GM19240 (cell line): ENCODE measurements at regions not wholly inside any gene's neighbourhood (a gene's known extent, or its start where the extent isn't known, plus 50 kb on each side); places are given as distances from the start of the nearest gene placed in this dataset.

ENCODE experiments used
- DNase-seq: peaks from one replicate; pipeline ENCODE4 v3.0.0; 2011; ENCODE audit warnings: low spot score; ENCODE audit not compliant: insufficient read length

DNA sequence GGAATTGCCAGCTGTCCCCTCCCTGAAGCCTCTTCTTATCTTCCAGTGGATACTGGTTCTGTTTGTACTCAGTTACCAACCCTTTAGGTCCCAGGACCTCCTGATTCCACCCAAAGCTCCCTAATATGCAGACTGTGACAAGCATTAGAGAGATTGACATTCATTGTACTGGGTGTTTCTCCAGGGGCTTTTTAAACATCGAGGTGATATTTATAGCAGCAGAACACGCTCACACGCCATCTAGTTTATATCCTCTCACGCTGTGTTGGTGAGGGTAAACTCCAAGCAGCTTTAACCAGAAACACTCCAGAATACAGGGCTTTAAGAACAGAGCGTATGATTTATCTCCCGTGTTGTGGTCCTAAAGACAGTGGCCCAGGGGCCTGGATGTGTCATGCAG, 238.4 kb downstream of the IRF8 start:
- no peak for DNase-seq

- no peak for DNase-seq
Measured at GRCh38 chr16:86138121-86139085, 239.4 kb downstream of the IRF8 start.

DNA sequence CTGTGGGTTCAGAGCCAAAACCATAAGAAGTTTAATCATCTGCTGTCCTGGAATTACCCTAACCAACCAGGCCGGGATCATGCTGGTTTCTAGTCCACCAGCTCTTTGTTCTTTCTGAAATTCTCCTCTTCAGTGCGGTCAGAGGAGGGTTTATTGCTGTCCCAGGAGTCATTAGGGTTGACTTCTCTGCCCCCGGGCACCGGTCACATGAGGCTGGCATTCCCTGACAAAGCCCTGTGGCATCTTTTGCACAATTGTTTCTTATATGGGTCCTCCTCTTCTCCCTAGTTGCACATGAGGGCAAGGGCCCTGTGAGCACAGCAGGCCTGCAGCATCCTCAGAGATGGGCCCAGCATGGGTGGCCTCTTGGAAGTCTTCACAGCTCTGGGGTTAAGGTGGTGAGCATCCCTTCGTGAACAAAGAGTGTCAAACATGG, 243.9 kb downstream of the IRF8 start:
- no peak for DNase-seq

DNA sequence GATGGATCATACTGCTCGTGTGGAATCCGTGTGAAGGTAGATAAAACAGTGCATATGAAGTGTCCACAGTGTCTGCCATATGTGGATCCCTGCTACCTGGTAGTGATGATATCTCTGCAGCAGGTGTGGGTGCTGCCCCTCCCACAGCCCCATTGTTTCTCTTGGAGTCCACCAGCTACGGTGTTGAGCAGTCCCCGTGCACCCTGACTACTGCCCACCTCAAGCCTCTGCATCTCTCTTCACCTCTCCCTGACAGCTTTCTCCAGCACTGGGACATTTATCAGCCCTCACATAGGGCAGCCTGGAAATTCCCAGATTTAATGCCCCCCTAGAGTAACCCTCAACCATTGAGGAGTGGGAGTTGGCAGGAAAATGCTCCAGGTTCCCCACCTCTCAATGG, 244.7 kb downstream of the IRF8 start:
- no peak for DNase-seq

GRCh38 chr16:86145669-86146068, 246.7 kb downstream of the IRF8 start:
- no peak for DNase-seq

- DNase-seq = no peak
Measured at GRCh38 chr16:86150641-86151238, 251.8 kb downstream of the IRF8 start.

GRCh38 chr16:86151239-86151851, 252.4 kb downstream of the IRF8 start:
- DNase-seq = no peak

DNA sequence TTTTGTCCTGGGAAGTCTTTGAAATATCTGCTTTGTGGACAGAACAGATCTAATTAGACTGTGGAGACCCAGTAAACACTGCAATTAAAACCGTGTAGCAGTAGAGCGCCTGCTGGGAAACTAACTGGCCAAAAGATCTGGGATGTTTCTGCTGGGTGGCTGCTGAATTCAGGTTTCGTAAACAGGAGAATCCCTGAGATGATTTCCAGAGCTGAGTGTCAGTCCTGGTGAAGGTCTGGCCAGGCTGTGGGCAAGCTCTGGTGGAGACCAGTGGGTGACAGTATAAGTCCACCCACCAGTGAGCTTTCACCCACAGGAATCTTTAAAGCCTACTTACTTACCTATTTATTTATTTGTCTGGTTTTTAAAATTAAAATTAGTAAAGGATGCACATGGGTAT, 257.2 kb downstream of the IRF8 start:
- no peak for DNase-seq

GRCh38 chr16:86157616-86158247, 258.8 kb downstream of the IRF8 start:
- no peak for DNase-seq

DNA sequence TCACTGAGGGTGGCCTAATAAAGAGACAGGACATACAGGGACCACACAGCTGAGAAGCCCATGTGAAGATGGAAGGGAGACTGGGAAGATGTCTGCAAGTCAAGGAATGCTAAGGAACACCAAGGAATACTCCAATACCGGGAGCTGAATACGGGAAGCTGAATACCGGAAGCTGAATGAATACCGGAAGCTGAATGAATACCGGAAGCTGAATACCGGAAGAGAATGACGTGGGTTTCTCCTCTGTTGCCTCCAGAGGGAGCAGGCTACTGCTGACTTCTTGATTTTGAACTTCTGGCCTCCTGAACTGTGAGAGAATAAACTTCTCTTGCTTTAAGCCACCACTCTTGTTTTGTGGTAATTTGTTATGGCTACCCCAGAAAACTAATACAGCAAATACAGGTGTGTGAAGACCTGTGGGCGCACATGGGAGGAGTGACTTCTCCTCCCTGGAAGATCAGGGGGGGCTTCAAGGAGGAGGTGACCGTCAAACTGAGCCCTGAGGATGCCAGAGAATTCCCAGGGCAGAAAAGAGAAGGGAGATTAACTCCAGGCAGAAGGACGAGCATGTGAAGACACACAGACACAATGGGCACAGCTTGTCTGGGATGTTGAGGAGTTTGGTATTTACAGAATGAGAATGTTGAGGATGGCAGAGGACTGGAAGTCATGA, 259.9 kb downstream of the IRF8 start:
- DNase-seq = no peak

GRCh38 chr16:86165479-86165878, 266.5 kb downstream of the IRF8 start:
- no peak for DNase-seq

DNA sequence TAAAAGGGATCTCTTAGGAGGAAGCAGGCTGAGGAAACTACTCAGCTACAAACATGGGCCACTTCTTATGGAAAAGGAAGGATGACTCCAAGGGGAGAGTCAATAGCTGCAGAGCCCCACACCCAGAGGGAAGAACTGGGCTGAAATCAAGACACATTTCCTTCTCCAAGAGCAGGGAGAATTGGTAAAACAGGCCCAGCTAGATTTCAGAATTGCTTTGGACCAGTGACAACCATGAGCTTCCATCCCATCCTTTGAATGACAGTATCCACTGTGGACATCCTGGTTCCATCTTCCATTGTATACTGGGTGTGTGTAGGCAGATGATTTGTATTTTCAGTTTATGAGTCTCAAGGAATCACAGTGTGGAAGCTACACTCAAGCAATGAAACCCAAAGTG, 267.5 kb downstream of the IRF8 start:
- DNase-seq = no peak

DNA sequence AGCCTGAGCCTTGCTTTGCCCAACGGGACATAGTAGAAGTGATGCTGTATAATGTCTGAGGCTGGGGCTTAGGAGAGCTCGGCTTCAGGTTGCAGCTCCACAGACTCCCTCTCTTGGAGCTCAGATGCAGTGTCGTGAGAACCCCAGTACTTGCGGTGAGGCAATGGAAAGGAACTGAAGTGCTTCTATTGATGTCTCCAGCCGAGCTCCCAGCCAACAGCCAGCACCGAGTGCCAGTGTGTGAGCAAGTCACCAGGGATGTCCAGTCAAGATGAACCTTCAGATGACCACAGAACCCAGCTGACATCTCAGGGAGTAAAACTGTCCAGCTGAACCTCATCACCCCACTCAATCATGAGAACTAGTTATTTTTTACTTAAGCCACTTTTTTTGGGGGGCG, 268.1 kb downstream of the IRF8 start:
- DNase-seq = no peak

- no peak for DNase-seq
Measured at GRCh38 chr16:86170720-86171119, 271.8 kb downstream of the IRF8 start.

GRCh38 chr16:86171329-86171728, 272.4 kb downstream of the IRF8 start:
- DNase-seq = no peak

- no peak for DNase-seq
Measured at GRCh38 chr16:86175816-86176215, 276.9 kb downstream of the IRF8 start.

DNA sequence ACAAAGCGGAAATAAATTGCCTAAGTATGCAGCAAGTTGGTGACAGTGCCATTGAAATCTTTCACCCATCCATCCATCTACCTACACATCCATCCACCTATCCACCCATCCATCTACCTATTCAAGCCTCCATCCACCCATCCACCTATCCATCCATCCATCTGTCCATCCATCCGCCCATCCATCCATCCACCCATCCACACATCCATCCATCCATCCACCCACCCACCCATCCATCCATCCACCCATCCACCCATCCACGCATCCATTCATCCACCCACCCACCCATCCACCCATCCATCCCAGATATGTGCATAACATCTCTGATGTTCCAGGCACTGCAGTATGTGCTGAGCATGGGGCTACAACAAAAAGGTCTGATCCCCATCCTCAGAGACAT, 277.5 kb downstream of the IRF8 start:
- DNase-seq = no peak

- no peak for DNase-seq
Measured at GRCh38 chr16:86180244-86180643, 281.3 kb downstream of the IRF8 start.

DNA sequence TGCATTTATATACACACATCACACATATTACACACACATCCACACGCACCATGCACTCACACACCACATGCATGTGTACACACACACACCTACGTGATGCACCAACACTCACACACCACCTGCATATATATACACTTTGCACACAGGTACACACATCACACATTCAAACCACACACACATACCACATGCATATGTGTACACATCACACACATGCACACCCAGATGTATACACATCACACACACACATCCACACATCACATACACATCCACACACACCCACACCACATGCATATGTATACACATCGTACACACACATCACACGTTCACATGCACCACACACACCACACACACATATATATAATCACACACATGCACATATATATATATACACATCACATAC, 281.8 kb downstream of the IRF8 start:
- DNase-seq = no peak

DNA sequence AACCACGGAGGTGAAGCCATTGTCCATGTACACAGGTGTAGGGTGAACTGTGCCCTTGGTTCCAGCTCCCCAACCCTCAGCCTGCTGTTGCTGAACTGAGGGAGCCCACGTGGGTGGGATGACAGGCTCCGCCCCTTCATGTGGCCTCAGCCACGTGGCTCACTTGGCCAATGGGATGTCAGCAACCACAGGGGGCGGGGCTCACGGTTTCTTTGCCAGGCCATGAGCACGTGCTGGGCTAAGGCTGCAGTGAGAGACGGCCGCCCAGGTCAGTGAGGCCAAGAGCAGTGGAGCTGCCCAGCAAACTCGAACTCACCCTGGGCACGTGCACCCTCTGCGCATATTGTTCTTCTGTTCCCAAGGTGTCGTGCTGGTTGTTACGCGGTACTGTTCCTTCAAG, 282.6 kb downstream of the IRF8 start:
- DNase-seq = no peak

DNA sequence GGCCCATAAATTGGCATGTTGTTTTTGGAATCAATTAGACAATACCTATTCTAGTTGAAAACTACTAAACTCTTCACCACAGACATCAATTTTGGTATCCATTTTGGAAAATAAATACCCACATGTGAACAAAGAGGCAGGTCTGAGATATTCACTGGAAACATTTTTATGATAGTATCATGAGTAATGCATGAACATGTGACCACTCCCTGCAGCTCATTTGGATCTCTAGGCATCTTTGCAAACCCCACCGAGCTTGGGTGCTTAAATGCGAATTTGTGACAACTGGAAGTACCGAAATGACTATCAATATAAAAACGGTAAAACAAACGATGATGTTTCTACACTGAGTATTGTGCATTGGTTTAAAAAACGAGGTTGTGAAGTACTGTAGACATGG, 285.2 kb downstream of the IRF8 start:
- DNase-seq = no peak
